Omental fat pad (tissue), 3 donors: ENCODE measurements at regions not wholly inside any gene's neighbourhood (a gene's known extent, or its start where the extent isn't known, plus 50 kb on each side); places are given as distances from the start of the nearest gene placed in this dataset.

Experiments used
- ATAC-seq: fragments of 150-250 bp; one replicate; pipeline ENCODE4 v1.9.1; 2016; ENCODE audit warnings: mild to moderate bottlenecking, moderate library complexity; ENCODE audit not compliant: low FRiP score
- DNase-seq: peaks from one replicate; pipeline ENCODE4 v3.0.0-alpha.2; 2019; ENCODE audit warnings: low spot score
- CTCF ChIP-seq, 3 donors: fragments of 450-650 bp; IDR thresholded peaks; one replicate each; pipeline ENCODE4 v1.5.1; 2016 to 2017; ENCODE audit warnings: antibody characterized with exemption in 3 of 3, mild to moderate bottlenecking in 3 of 3, moderate library complexity in 2 of 3

GRCh38 chr5:26610577-26610976 is 427.8 kb downstream of the CDH9 start:
- no peak for TF ChIP-seq CTCF (IDR thresholded peaks at IDR 0.05)
- no peak for DNase-seq
- no peak for ATAC-seq

DNA sequence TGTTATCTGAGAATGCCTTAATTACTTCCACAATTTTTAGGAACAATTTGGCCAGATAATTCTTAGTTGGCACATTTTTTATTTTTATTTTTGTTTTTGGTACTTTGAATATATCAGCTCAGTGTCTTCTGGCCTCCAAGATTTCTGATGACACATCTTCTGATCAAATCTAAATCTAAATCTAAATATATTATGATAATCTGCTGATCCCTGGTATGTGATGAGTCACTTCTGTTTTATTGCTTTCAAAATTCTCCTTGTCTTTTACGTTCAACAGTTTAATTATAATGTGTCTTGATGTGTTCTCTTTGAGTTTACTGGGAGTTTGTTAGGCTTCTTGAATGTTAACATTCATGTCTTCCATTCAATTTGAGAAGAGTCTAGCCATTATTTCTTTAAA is 436.8 kb downstream of the CDH9 start:
- no peak for ATAC-seq
- no peak for TF ChIP-seq CTCF (IDR thresholded peaks at IDR 0.05)
- no peak for DNase-seq

GRCh38 chr5:26582350-26583045 is 455.9 kb downstream of the CDH9 start:
- TF ChIP-seq CTCF (IDR thresholded peaks at IDR 0.05) = no peak
- DNase-seq (no peak), ATAC-seq (no peak)

DNA sequence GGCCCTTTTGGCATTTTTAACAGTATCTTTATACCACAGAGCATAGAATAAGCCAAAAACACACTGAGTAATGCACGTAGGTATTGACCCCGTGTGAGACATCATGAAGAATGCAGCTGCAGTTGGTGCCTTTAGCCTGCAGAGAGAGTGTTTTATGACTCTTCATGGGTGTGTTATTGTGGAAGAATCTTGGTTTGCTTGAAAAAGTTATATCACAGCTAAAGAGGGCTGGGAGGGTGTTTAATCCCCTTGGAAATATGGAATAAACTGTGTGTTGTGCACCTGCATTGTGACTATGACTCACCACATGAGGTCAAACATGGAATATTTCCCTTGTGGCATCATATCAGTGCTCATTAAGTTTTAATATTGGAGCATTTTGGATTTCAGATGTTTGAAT is 458.7 kb downstream of the CDH9 start:
- no peak for TF ChIP-seq CTCF (IDR thresholded peaks at IDR 0.05)
- no peak for ATAC-seq
- no peak for DNase-seq

DNA sequence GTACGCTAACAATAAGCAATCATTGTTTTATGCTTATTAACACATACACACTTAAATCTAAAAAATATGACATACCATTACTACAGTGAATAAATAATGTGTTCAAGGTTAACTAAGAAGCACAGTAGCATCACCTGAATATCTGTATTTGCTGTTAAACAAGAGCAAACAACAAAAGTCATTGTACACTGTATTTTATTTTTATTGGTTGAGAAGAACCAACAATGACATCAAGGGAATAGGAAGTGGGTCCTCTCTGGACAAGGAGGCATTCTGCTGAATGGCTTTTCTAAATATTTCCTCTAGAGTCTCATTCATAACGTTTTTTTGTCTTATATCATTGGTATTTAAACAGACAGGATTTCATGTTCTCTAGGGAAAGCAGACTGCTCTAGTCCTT is 460.4 kb downstream of the CDH9 start:
- no peak for ATAC-seq
- DNase-seq = no peak
- no peak for TF ChIP-seq CTCF (IDR thresholded peaks at IDR 0.05)

DNA sequence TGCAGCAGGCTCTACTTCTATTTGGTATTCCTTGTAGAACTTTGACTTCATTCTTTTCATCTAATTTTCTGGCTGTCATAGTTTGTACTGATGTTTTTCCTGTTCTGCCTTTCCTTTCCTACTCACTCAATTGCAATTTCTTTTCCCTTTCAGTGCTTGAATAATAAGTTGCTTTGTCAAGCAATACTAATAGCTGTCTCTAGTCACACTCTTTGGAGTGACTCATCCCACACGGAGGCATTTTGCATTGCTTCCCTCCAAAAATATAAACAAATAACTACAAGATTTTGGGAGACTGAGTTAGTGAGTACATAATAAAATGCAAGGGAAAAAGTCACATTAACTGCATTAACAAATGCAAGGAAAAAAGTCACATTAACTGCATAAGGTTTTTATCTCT is 465.9 kb downstream of the CDH9 start:
- DNase-seq (no peak), ATAC-seq (no peak)
- no peak for TF ChIP-seq CTCF (IDR thresholded peaks at IDR 0.05)

DNA sequence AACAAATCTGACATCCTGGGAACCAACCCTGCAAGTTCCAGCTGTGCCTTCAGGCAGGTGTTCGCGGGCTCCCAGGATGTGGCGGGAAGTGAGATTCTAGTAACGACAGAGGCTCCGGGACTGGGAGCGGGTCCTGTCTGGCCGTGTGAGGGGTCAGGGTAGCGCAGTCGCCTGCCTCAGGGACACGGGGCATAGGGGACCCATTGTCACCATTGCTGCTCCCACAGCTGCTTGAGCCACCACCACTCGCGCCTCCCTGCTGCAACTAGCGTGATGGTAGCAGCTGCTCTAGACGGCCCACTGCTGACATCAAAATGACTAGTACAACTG is 468.5 kb downstream of the CDH9 start:
- TF ChIP-seq CTCF (IDR thresholded peaks at IDR 0.05) = no peak
- no peak for DNase-seq
- ATAC-seq = no peak
